OCI-LY1 (cell line): ENCODE measurements at regions not wholly inside any gene's neighbourhood (a gene's known extent, or its start where the extent isn't known, plus 50 kb on each side); places are given as distances from the start of the nearest gene placed in this dataset.

ENCODE experiments used
- H2AFZ ChIP-seq: fragments of 200-600 bp; sonication (generic), shearing (Covaris generic); 2 replicates; pipeline ENCODE4 v1.6.0; 2014; ENCODE audit warnings: antibody characterized with exemption, mild to moderate bottlenecking, low read length
- H3F3A ChIP-seq: fragments of 200-600 bp; sonication (generic), shearing (Covaris generic); 2 replicates; pipeline ENCODE4 v1.6.0; 2014; ENCODE audit warnings: mild to moderate bottlenecking, antibody characterized with exemption, low read length, moderate library complexity; ENCODE audit not compliant: insufficient read depth
- H3K27ac ChIP-seq: fragments of 200-600 bp; sonication (generic); 2 replicates; pipeline ENCODE4 v1.5.1; 2014; ENCODE audit warnings: low read length, mixed run types, mild to moderate bottlenecking, low read depth; ENCODE audit not compliant: poor library complexity, severe bottlenecking
- H3K27me3 ChIP-seq: fragments of 200-600 bp; sonication (generic); 2 replicates; pipeline ENCODE4 v1.6.0; 2014; ENCODE audit warnings: antibody characterized with exemption, mild to moderate bottlenecking, low read length, moderate library complexity; ENCODE audit not compliant: insufficient read depth
- H3K36me3 ChIP-seq: fragments of 200-600 bp; sonication (generic); 2 replicates; pipeline ENCODE4 v1.6.1; 2014; ENCODE audit warnings: mild to moderate bottlenecking, antibody characterized with exemption, low read length, moderate library complexity, mixed read lengths; ENCODE audit not compliant: insufficient read depth
- H3K4me1 ChIP-seq: fragments of 200-600 bp; sonication (generic); 2 replicates; pipeline ENCODE4 v1.5.1; 2014; ENCODE audit warnings: mild to moderate bottlenecking, low read length, moderate library complexity; ENCODE audit not compliant: insufficient read depth, severe bottlenecking
- H3K4me2 ChIP-seq: fragments of 200-600 bp; sonication (generic), shearing (Covaris generic); 2 replicates; pipeline ENCODE4 v1.6.1; 2014; ENCODE audit warnings: low read length
- H3K4me3 ChIP-seq: fragments of 200-600 bp; sonication (generic); 2 replicates; pipeline ENCODE4 v1.5.1; 2014; ENCODE audit warnings: low read length, low read depth, mild to moderate bottlenecking, mixed read lengths; ENCODE audit not compliant: poor library complexity, severe bottlenecking
- H3K79me2 ChIP-seq: fragments of 200-600 bp; shearing (Covaris generic); 2 replicates; pipeline ENCODE4 v1.6.1; 2016; ENCODE audit warnings: mixed run types, low read length, mixed read lengths; ENCODE audit not compliant: insufficient read depth
- H3K9ac ChIP-seq: fragments of 200-600 bp; sonication (generic), shearing (Covaris generic); 2 replicates; pipeline ENCODE4 v1.6.1; 2014; ENCODE audit warnings: mild to moderate bottlenecking, low read length, mixed read lengths
- H3K9me2 ChIP-seq: fragments of 200-600 bp; sonication (generic), shearing (Covaris generic); 2 replicates; pipeline ENCODE4 v1.6.1; 2014; ENCODE audit warnings: low read depth, mild to moderate bottlenecking, low read length, mixed read lengths
- H3K9me3 ChIP-seq: fragments of 200-600 bp; shearing (Covaris generic); 2 replicates; pipeline ENCODE4 v1.6.1; 2014; ENCODE audit warnings: low read length, mixed read lengths
- H4K20me1 ChIP-seq: fragments of 200-600 bp; sonication (generic), shearing (Covaris generic); 2 replicates; pipeline ENCODE4 v1.6.0; 2016; ENCODE audit warnings: mild to moderate bottlenecking, low read length; ENCODE audit not compliant: insufficient read depth
- CTCF ChIP-seq: fragments of 200-600 bp; sonication (generic), shearing (Covaris generic); IDR thresholded peaks from 2 replicates; pipeline ENCODE4 v1.5.1; 2017; ENCODE audit warnings: mild to moderate bottlenecking, antibody characterized with exemption, low read length, moderate library complexity, mixed read lengths
- EZH2 ChIP-seq: fragments of 200-600 bp; sonication (generic), shearing (Covaris generic); IDR thresholded peaks from 2 replicates; pipeline ENCODE4 v1.8.0; 2017; ENCODE audit warnings: borderline replicate concordance, mixed run types, mild to moderate bottlenecking, antibody characterized with exemption, low read length, moderate library complexity, mixed read lengths

DNA sequence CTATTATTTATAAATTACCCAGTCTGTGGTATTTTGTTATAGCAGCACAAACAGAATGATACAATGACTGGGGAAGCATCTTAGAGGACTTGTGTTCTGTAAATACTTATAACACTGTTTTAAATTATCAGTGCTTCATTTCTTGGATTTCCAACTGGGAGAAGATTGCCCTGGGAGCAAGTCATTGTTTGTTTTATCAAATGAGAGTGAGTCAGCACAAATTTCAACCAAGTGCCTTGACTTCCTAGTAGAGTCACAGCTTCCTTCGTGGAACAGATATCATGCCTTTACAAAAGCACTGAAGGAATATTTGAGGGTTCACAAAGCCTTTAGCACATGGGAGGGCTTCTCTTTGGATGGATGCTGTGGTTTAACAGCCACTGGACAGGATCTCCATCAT lies 234.1 kb downstream of the KTN1 start:
- Histone ChIP-seq H3K27ac (no peak overlapping the region), H3K4me1 (no peaks in the 10 kb centered on the region), H3K9ac (no peak overlapping the region), H3K9me2 (no peaks in the 10 kb centered on the region), H3F3A (no peaks in the 10 kb centered on the region), H3K4me2 (no peak overlapping the region), H3K79me2 (no peaks in the 10 kb centered on the region), H2AFZ (no peak overlapping the region), H3K4me3 (no peak overlapping the region), H4K20me1 (no peaks in the 10 kb centered on the region), H3K27me3 (no peaks in the 10 kb centered on the region), H3K9me3 (no peaks in the 10 kb centered on the region), H3K36me3 (no peaks in the 10 kb centered on the region)
- TF ChIP-seq EZH2: no peak
- no peak for TF ChIP-seq CTCF

DNA sequence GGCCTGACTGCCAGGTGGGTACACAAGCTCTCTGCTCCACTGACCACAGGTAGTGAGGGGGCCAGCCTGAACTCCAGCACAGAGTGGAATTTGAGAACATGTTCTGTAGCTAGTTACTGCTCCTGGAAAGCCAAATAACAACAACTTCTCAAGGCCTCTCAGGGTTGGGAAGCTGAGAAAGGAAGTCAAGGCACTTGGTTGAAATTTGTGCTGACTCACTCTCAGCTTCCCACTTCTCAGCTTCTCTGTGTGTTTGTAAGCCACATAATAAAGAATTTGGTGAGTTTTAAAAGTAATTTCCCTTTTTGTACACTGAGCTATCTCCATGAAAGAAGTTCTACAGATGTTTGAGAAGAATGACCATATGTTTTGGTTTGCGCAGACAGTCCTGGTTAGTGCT lies 234.9 kb downstream of the KTN1 start:
- Histone ChIP-seq H4K20me1 (no peaks in the 10 kb centered on the region), H3K9me3 (no peaks in the 10 kb centered on the region), H3K79me2 (no peaks in the 10 kb centered on the region), H3K9ac (no peak overlapping the region), H3K27me3 (no peaks in the 10 kb centered on the region), H3F3A (no peaks in the 10 kb centered on the region), H3K4me3 (no peak overlapping the region), H2AFZ (no peak overlapping the region), H3K4me2 (no peak overlapping the region), H3K4me1 (no peaks in the 10 kb centered on the region), H3K9me2 (no peaks in the 10 kb centered on the region), H3K27ac (no peak overlapping the region), H3K36me3 (no peaks in the 10 kb centered on the region)
- no peak for TF ChIP-seq EZH2
- no peak for TF ChIP-seq CTCF

DNA sequence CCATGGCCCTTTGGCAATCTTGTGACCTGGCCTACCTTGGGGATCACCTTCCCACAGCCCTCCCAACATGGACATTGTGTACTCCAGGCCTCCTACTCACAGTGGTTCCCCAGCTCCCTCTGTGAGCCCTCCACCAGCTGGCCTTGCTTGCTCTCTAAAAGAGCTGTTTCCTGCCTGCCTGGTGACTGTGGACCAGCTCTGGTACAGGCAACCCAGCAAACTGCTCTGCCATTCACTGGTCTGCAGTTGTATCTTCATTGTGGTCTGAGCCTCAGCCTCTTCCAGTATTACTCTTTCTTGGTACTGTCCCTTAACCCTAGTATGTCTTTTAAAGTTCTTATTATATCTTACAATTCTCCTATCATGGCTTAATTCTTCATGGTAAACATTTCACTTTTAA lies 236.2 kb downstream of the KTN1 start:
- H2AFZ ChIP-seq: no peak overlapping the region
- no peaks in the 10 kb centered on the region for H3K27me3 ChIP-seq
- H3K4me1 ChIP-seq: no peaks in the 10 kb centered on the region
- H3K9me2 ChIP-seq: no peaks in the 10 kb centered on the region
- H3K4me3 ChIP-seq: no peak overlapping the region
- H3K36me3 ChIP-seq: no peaks in the 10 kb centered on the region
- H3F3A ChIP-seq: no peaks in the 10 kb centered on the region
- H3K27ac ChIP-seq: no peak overlapping the region
- H3K9me3 ChIP-seq: no peaks in the 10 kb centered on the region
- no peak for TF ChIP-seq CTCF
- no peak for TF ChIP-seq EZH2
- no peak overlapping the region for H3K4me2 ChIP-seq
- H3K79me2 ChIP-seq: no peaks in the 10 kb centered on the region
- no peaks in the 10 kb centered on the region for H4K20me1 ChIP-seq
- H3K9ac ChIP-seq: no peak overlapping the region
